ENCODE measurements at regions not wholly inside any gene's neighbourhood (a gene's known extent, or its start where the extent isn't known, plus 50 kb on each side); places are given as distances from the start of the nearest gene placed in this dataset.

DNA sequence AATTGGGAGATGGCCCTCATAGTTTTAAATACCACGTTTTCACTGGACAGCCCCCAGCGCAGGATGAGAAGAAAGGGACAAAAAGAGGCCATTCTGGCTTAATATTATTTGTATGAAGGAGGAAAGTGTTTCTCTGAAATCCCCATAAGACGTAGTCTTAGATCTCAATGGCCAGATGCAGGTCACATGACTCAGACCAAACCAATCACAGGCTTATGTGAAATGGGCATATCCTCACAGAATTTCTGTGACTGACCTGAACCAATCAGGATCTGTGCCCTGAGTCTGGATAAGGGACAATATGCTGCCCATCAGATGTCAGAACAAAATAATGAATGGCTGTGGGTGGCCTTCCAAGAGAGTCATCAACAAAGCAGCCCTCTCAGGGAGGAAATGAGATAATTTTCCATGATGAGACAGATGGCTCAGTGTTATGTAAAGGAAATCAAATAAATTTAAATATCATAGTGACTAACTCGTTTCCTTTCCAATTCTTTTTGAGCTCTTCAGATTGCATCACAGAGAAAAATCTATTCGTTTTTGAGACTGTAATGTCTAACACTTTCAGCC, 1009.5 kb upstream of the TMEM132C start:
- ChIA-PET CTCF (no interaction called here), POLR2A (interaction anchor here (1.3 kb wide), 1 partner anchor 13 kb away, joined by 4 read pairs; no protein-coding TSS in a partner anchor)
- no peaks in the 10 kb centered on the region for H3K36me3 Mint-ChIP-seq (ENCODE audit: insufficient read depth, unreplicated experiment)
- TF ChIP-seq, protein P1, sequence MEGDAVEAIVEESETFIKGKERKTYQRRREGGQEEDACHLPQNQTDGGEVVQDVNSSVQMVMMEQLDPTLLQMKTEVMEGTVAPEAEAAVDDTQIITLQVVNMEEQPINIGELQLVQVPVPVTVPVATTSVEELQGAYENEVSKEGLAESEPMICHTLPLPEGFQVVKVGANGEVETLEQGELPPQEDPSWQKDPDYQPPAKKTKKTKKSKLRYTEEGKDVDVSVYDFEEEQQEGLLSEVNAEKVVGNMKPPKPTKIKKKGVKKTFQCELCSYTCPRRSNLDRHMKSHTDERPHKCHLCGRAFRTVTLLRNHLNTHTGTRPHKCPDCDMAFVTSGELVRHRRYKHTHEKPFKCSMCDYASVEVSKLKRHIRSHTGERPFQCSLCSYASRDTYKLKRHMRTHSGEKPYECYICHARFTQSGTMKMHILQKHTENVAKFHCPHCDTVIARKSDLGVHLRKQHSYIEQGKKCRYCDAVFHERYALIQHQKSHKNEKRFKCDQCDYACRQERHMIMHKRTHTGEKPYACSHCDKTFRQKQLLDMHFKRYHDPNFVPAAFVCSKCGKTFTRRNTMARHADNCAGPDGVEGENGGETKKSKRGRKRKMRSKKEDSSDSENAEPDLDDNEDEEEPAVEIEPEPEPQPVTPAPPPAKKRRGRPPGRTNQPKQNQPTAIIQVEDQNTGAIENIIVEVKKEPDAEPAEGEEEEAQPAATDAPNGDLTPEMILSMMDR (IDR thresholded peaks at IDR 0.05; ENCODE audit: unreplicated experiment) = no peak
- no peaks in the 10 kb centered on the region for H3K4me1 Mint-ChIP-seq (ENCODE audit: insufficient read depth, unreplicated experiment)
- no peaks in the 10 kb centered on the region for H3K9me3 Mint-ChIP-seq (ENCODE audit: unreplicated experiment)
- DNase-seq (ENCODE audit: unreplicated experiment) = peak; percentile 14
- H3K27ac Mint-ChIP-seq (ENCODE audit: low read depth, unreplicated experiment) = no peak overlapping the region
- H3K4me3 Mint-ChIP-seq (ENCODE audit: unreplicated experiment) = no peak overlapping the region
- H3K27me3 Mint-ChIP-seq (ENCODE audit: insufficient read depth, unreplicated experiment) = no peaks in the 10 kb centered on the region
- intact Hi-C loops (cut with micrococcal nuclease) = no loop called here
- no TSS peak for BruUV-seq (replicated peaks)

DNA sequence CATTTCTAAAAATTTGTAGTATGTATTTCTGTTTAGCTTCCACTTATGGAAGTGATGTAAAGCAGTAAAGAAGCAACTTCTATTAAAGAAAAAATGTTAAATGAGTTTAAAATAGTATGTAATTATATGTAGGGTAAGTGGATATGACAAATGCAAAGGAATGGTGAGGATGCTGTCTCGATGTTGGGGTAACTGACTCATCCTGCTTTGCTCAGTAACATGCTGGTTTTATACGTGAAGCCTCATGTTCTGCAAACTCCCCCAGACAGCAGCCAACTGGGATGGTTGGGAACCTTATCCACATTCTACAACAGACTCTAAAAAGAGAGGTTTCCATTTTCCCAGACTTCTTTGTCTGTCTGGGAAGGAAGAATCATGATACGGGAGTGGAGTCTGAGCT, 1006.4 kb upstream of the TMEM132C start:
- DNase-seq (ENCODE audit: unreplicated experiment) = no peak
- H3K27ac Mint-ChIP-seq (ENCODE audit: low read depth, unreplicated experiment) = no peak overlapping the region
- no peaks in the 10 kb centered on the region for H3K9me3 Mint-ChIP-seq (ENCODE audit: unreplicated experiment)
- H3K36me3 Mint-ChIP-seq (ENCODE audit: insufficient read depth, unreplicated experiment) = no peaks in the 10 kb centered on the region
- no peaks in the 10 kb centered on the region for H3K4me1 Mint-ChIP-seq (ENCODE audit: insufficient read depth, unreplicated experiment)
- ChIA-PET POLR2A (no interaction called here), CTCF (no interaction called here)
- no peak overlapping the region for H3K4me3 Mint-ChIP-seq (ENCODE audit: unreplicated experiment)
- TF ChIP-seq, protein P1 (IDR thresholded peaks at IDR 0.05; ENCODE audit: unreplicated experiment) = no peak
- BruUV-seq (replicated peaks) = no TSS peak
- intact Hi-C loops (cut with micrococcal nuclease) = no loop called here
- H3K27me3 Mint-ChIP-seq (ENCODE audit: insufficient read depth, unreplicated experiment) = no peaks in the 10 kb centered on the region

DNA sequence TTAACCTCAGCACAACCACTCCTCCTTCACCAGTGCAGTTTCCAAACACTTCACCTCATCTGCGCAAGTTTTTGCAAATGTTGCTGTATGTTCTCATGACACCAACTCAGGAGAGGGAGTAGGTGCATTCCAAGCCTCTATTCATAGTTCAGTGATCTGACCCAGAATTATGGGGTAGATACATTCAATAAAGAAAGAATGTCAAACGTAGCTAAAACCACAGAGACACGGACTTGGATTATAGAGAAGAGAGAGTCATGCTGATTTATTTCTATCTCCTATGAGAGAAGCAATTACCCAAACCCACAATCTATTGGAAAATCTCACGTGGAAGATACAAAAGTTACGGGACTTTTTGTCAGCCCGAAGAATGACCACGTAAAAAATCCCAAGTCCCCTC, 1006.0 kb upstream of the TMEM132C start:
- Mint-ChIP-seq H3K27me3 (ENCODE audit: insufficient read depth, unreplicated experiment) (no peaks in the 10 kb centered on the region), H3K4me1 (ENCODE audit: insufficient read depth, unreplicated experiment) (no peaks in the 10 kb centered on the region), H3K36me3 (ENCODE audit: insufficient read depth, unreplicated experiment) (no peaks in the 10 kb centered on the region), H3K9me3 (ENCODE audit: unreplicated experiment) (no peaks in the 10 kb centered on the region), H3K4me3 (ENCODE audit: unreplicated experiment) (no peak overlapping the region), H3K27ac (ENCODE audit: low read depth, unreplicated experiment) (no peak overlapping the region)
- TF ChIP-seq, protein P1 (IDR thresholded peaks at IDR 0.05; ENCODE audit: unreplicated experiment) = no peak
- ChIA-PET CTCF (no interaction called here), POLR2A (no interaction called here)
- intact Hi-C loops (cut with micrococcal nuclease) = no loop called here
- DNase-seq (ENCODE audit: unreplicated experiment) = no peak
- no TSS peak for BruUV-seq (replicated peaks)

DNA sequence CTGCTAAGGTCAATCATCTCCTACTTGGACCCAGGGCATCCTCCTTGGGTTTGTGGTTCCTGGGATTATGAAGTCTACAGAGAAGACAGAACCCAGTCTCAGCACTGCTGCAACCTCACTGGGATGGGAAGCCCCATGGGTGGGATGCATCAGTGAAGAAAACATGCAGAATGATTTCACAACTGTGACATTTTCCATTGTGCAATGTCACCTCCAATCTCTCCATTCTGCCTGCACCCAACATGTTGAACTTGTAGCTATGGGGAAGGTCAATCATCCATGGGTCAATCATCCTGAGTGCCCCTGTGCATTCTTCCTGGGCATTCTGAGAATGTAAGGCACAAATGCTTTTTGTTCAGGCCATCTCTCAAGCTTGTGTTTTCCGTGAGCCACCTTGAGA, 1004.4 kb upstream of the TMEM132C start:
- Mint-ChIP-seq H3K27ac (ENCODE audit: low read depth, unreplicated experiment) (no peak overlapping the region), H3K4me3 (ENCODE audit: unreplicated experiment) (no peak overlapping the region), H3K27me3 (ENCODE audit: insufficient read depth, unreplicated experiment) (no peaks in the 10 kb centered on the region), H3K4me1 (ENCODE audit: insufficient read depth, unreplicated experiment) (peaks cover 8% of the 10 kb centered on the region), H3K36me3 (ENCODE audit: insufficient read depth, unreplicated experiment) (no peaks in the 10 kb centered on the region), H3K9me3 (ENCODE audit: unreplicated experiment) (peaks cover 8% of the 10 kb centered on the region)
- no peak for DNase-seq (ENCODE audit: unreplicated experiment)
- ChIA-PET CTCF (interaction anchor here (1.9 kb wide), 1 partner anchor 30 kb away, joined by 7 read pairs; no protein-coding TSS in a partner anchor), POLR2A (no interaction called here)
- TF ChIP-seq, protein P1 (IDR thresholded peaks at IDR 0.05; ENCODE audit: unreplicated experiment) = no peak
- intact Hi-C loops (cut with micrococcal nuclease) = no loop called here
- no TSS peak for BruUV-seq (replicated peaks)
